ENCODE measurements at regions not wholly inside any gene's neighbourhood (a gene's known extent, or its start where the extent isn't known, plus 50 kb on each side); places are given as distances from the start of the nearest gene placed in this dataset.

DNA sequence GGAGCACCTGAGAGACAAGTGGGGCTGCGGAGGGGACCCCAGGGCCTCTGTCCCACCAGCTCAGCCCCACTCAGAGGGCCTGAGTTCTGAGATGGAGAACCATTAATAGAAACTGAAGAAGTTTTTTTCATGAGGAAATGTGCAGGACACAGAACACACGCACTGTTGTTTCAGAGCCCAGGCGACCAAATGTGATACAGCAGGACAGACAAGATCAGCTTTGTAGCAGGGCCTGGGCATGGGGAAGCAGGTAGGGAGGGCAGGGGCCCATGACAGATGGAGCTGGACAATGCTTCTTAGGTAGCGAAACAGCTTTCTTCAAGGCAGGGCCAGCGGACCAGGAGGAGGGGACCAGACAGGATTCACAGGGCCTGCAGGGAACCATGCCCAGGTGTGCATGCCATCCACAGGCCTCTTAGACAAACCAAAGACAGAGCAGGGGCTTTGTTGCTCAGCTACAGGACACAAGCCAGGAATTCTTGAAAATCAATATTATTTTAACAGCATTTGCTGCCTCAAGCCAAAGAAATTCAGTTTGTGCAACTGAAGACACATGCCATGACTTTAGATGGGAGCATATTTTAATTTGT, 252.8 kb upstream of the GYPC start:
- intact Hi-C loops (cut with DNase I, micrococcal nuclease), result no loop called here
- Histone ChIP-seq H3K4me3 (no peak overlapping the region), H3K4me1 (ENCODE audit: low read depth) (no peaks in the 10 kb centered on the region), H3K36me3 (ENCODE audit: low read depth) (no peaks in the 10 kb centered on the region), H3K9me3 (no peaks in the 10 kb centered on the region)
- no peak for ATAC-seq
- no peak for DNase-seq
- TF ChIP-seq, protein P1, sequence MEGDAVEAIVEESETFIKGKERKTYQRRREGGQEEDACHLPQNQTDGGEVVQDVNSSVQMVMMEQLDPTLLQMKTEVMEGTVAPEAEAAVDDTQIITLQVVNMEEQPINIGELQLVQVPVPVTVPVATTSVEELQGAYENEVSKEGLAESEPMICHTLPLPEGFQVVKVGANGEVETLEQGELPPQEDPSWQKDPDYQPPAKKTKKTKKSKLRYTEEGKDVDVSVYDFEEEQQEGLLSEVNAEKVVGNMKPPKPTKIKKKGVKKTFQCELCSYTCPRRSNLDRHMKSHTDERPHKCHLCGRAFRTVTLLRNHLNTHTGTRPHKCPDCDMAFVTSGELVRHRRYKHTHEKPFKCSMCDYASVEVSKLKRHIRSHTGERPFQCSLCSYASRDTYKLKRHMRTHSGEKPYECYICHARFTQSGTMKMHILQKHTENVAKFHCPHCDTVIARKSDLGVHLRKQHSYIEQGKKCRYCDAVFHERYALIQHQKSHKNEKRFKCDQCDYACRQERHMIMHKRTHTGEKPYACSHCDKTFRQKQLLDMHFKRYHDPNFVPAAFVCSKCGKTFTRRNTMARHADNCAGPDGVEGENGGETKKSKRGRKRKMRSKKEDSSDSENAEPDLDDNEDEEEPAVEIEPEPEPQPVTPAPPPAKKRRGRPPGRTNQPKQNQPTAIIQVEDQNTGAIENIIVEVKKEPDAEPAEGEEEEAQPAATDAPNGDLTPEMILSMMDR (IDR thresholded peaks at IDR 0.05), result no peak

DNA sequence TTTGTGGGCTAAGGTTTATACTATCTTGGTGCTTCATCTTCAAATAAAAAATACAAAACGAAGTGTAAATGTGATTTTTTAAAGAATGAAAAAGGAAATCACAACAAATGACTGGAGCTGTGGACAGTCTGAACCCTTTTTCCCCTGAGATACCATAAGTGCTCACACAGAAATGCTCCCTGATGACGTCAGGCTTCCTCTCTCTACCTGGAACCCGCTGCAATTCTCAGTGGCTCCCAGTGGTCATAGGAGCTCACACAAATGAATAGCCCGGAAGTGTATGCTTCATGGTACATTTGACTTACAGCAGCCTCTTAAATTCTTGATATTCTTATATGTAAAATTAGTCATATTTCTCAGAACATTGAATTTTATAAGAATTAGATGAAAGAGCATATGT, 249.7 kb upstream of the GYPC start:
- no peak for ATAC-seq
- H3K4me1 ChIP-seq (ENCODE audit: low read depth), result no peaks in the 10 kb centered on the region
- H3K36me3 ChIP-seq (ENCODE audit: low read depth), result no peaks in the 10 kb centered on the region
- intact Hi-C loops (cut with DNase I, micrococcal nuclease), result no loop called here
- no peak for DNase-seq
- H3K4me3 ChIP-seq, result no peak overlapping the region
- no peaks in the 10 kb centered on the region for H3K9me3 ChIP-seq
- TF ChIP-seq, protein P1 (IDR thresholded peaks at IDR 0.05), result no peak

DNA sequence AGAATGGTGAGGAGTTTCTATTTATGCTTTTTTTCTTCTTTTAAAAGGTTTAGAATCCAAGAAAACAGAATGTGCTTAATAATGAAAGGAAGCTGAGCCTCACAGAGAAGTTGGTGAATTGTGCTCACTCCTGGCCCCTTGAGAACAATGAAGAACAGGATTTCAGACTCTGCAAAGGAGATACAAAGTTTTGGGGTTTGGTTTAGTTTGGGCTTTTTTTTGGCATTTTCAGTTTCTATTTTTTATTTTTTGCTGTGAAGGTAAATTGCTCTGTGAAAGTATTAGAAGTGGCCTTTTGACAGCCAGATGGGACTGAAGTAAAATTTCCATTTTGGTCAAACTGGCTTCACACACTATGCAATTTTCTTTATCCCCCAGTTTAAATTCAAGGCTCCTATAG, 247.3 kb upstream of the GYPC start:
- Histone ChIP-seq H3K4me1 (ENCODE audit: low read depth) (no peaks in the 10 kb centered on the region), H3K36me3 (ENCODE audit: low read depth) (no peaks in the 10 kb centered on the region), H3K4me3 (no peak overlapping the region), H3K9me3 (no peaks in the 10 kb centered on the region)
- DNase-seq (no peak), ATAC-seq (no peak)
- TF ChIP-seq, protein P1 (IDR thresholded peaks at IDR 0.05), result no peak
- intact Hi-C loops (cut with DNase I, micrococcal nuclease), result no loop called here

DNA sequence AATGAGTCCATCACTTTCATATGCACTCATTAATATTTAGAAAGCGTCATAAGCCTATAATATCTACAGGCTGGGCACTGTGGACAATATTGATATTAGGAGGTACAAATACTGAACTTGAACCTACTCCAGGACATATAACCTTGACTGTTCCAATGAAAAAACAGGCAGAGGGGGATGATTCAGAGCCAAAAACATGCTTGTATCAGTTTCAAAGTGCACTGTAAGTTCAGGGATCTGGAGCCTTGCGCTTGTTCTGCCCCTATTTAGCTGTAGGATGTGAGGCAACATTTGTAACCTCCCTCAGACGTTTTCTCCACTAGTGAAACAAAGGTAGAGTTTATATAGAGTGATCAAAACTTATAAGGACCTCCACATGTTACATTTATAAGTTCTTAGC, 246.1 kb upstream of the GYPC start:
- Histone ChIP-seq H3K36me3 (ENCODE audit: low read depth) (no peaks in the 10 kb centered on the region), H3K4me3 (no peak overlapping the region), H3K4me1 (ENCODE audit: low read depth) (no peaks in the 10 kb centered on the region), H3K9me3 (no peaks in the 10 kb centered on the region)
- TF ChIP-seq, protein P1 (IDR thresholded peaks at IDR 0.05), result no peak
- ATAC-seq (no peak), DNase-seq (no peak)
- intact Hi-C loops (cut with DNase I, micrococcal nuclease), result no loop called here

DNA sequence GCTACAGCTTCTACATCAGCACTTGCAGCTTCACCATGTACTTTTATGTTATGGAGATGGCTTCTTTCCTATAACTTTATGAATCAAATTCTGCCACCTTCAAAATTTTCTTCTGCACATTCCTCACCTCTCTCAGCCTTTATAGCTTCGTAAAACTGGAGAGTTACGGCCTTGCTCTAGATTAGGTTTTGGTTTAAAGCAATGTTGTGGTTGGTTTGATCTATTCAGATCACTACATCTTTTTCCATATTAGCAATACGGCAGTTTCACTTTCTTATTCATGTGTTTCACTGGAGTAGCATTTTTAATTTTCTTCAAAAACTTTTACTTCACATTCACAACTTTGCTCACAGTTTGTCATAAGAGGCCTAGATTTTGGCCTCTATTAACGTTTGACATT, 242.9 kb upstream of the GYPC start:
- TF ChIP-seq, protein P1 (IDR thresholded peaks at IDR 0.05), result no peak
- no peaks in the 10 kb centered on the region for H3K4me1 ChIP-seq (ENCODE audit: low read depth)
- intact Hi-C loops (cut with DNase I, micrococcal nuclease), result no loop called here

DNA sequence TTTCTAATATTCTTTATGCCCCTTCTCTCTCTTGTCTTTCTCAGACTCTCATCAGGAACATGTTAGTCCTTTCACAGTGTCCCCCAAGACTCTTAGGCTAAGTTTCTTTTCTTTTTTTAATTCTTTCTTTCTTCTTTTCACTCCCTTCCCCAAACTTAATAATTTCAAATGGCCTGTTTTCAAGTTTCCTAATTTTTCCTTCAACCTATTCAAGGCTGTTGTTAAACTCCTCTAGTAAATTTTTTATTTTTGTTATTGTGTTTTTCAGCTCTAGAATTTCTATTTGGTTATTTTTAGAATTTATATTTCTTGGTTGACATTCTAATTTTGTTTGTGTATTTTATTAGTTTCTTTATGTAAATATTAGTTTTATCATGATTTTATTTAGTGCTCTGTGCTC, 236.6 kb upstream of the GYPC start:
- no peak for ATAC-seq
- Histone ChIP-seq H3K4me3 (no peak overlapping the region), H3K36me3 (ENCODE audit: low read depth) (no peaks in the 10 kb centered on the region), H3K4me1 (ENCODE audit: low read depth) (no peaks in the 10 kb centered on the region), H3K9me3 (peaks cover 17% of the 10 kb centered on the region)
- DNase-seq, result no peak
- intact Hi-C loops (cut with DNase I, micrococcal nuclease), result no loop called here
- TF ChIP-seq, protein P1 (IDR thresholded peaks at IDR 0.05), result no peak

More for the DNA sequence above, 242.9 kb upstream of the GYPC start:
- Histone ChIP-seq H3K36me3 (ENCODE audit: low read depth) (no peaks in the 10 kb centered on the region), H3K9me3 (no peaks in the 10 kb centered on the region), H3K4me3 (no peak overlapping the region)
- ATAC-seq (no peak), DNase-seq (no peak)

Measured in mucosa of descending colon (tissue), 3 donors.